Activated T-cell treated with anti-CD3 and anti-CD28 coated beads for 4 hours (primary cell): ENCODE measurements at regions not wholly inside any gene's neighbourhood (a gene's known extent, or its start where the extent isn't known, plus 50 kb on each side); places are given as distances from the start of the nearest gene placed in this dataset.

Experiments used
- DNase-seq: peaks from one replicate; pipeline ENCODE4 v3.0.0-alpha.2; 2020

- no peak for DNase-seq
These were observed 190.7 kb downstream of the NEDD1 start for GRCh38 chr12:97097734-97098133.

GRCh38 chr12:97109441-97109840, 202.4 kb downstream of the NEDD1 start:
- no peak for DNase-seq

- no peak for DNase-seq
These were observed 205.1 kb downstream of the NEDD1 start for GRCh38 chr12:97112136-97112535.

- no peak for DNase-seq
These were observed 211.8 kb downstream of the NEDD1 start for GRCh38 chr12:97118796-97119375.

GRCh38 chr12:97127061-97127460, 220.0 kb downstream of the NEDD1 start:
- DNase-seq, result no peak

GRCh38 chr12:97131220-97131981, 224.3 kb downstream of the NEDD1 start:
- no peak for DNase-seq

- DNase-seq, result no peak
These were observed 225.2 kb downstream of the NEDD1 start for GRCh38 chr12:97132270-97132669.

- no peak for DNase-seq
These were observed 227.4 kb downstream of the NEDD1 start for GRCh38 chr12:97134495-97134894.

- DNase-seq, result no peak
These were observed 233.3 kb downstream of the NEDD1 start for GRCh38 chr12:97140355-97140754.

- DNase-seq, result no peak
These were observed 235.8 kb downstream of the NEDD1 start for GRCh38 chr12:97142737-97143410.

- peak; percentile 15 for DNase-seq
These were observed 242.0 kb downstream of the NEDD1 start for GRCh38 chr12:97148941-97149559.

GRCh38 chr12:97151481-97151880, 244.4 kb downstream of the NEDD1 start:
- DNase-seq, result no peak

- DNase-seq, result no peak
These were observed 252.3 kb downstream of the NEDD1 start for GRCh38 chr12:97159377-97159776.

- no peak for DNase-seq
These were observed 253.2 kb downstream of the NEDD1 start for GRCh38 chr12:97160277-97160676.

- no peak for DNase-seq
These were observed 255.1 kb downstream of the NEDD1 start for GRCh38 chr12:97162173-97162572.

GRCh38 chr12:97164936-97165335, 257.9 kb downstream of the NEDD1 start:
- DNase-seq, result no peak

- no peak for DNase-seq
These were observed 260.5 kb downstream of the NEDD1 start for GRCh38 chr12:97167598-97167997.

GRCh38 chr12:97168804-97169203, 261.7 kb downstream of the NEDD1 start:
- DNase-seq, result no peak

- no peak for DNase-seq
These were observed 263.0 kb downstream of the NEDD1 start for GRCh38 chr12:97169889-97170567.

- DNase-seq, result no peak
These were observed 266.8 kb downstream of the NEDD1 start for GRCh38 chr12:97173688-97174410.

- DNase-seq, result no peak
These were observed 270.4 kb downstream of the NEDD1 start for GRCh38 chr12:97177481-97177880.

GRCh38 chr12:97181571-97182265, 274.7 kb downstream of the NEDD1 start:
- no peak for DNase-seq
